ENCODE measurements at regions not wholly inside any gene's neighbourhood (a gene's known extent, or its start where the extent isn't known, plus 50 kb on each side); places are given as distances from the start of the nearest gene placed in this dataset.

GRCh38 chr18:22467760-22468553 lies 50.2 kb upstream of the CTAGE1 start:
- peak in 1 of 2 donors; percentile 96 for DNase-seq (ENCODE audit: low read depth in 1 of 2, low spot score in 1 of 2)
- no peaks in the 10 kb centered on the region for H3K27me3 ChIP-seq
- H3K9me3 ChIP-seq (ENCODE audit: low read depth) = no peaks in the 10 kb centered on the region
- TF ChIP-seq, protein P1, sequence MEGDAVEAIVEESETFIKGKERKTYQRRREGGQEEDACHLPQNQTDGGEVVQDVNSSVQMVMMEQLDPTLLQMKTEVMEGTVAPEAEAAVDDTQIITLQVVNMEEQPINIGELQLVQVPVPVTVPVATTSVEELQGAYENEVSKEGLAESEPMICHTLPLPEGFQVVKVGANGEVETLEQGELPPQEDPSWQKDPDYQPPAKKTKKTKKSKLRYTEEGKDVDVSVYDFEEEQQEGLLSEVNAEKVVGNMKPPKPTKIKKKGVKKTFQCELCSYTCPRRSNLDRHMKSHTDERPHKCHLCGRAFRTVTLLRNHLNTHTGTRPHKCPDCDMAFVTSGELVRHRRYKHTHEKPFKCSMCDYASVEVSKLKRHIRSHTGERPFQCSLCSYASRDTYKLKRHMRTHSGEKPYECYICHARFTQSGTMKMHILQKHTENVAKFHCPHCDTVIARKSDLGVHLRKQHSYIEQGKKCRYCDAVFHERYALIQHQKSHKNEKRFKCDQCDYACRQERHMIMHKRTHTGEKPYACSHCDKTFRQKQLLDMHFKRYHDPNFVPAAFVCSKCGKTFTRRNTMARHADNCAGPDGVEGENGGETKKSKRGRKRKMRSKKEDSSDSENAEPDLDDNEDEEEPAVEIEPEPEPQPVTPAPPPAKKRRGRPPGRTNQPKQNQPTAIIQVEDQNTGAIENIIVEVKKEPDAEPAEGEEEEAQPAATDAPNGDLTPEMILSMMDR (IDR thresholded peaks at IDR 0.05; ENCODE audit: low read depth, low read length) = no peak
- peak overlapping the region; percentile 98 for H3K27ac ChIP-seq
- H3K36me3 ChIP-seq = no peaks in the 10 kb centered on the region
- peaks cover 69% of the 10 kb centered on the region for H3K4me1 ChIP-seq (ENCODE audit: low read depth)
- H3K4me3 ChIP-seq = no peak overlapping the region

DNA sequence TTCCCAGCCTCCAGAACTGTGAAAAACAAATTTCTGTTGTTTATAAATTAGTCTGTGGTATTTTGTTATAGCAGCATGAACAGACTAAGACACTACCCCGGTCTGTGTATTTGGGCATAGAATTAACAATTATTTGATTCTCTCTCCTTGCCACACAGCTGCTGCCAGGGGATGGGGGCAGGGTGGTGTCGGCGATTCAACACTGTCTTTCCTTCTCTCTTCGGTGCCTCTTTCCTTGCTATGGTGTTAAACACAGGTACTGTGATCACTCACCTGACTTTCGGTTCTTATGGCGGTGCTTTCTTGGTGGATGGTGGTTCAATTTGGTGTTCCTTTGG lies 50.8 kb upstream of the CTAGE1 start:
- Histone ChIP-seq H3K4me3 (no peak overlapping the region), H3K36me3 (no peaks in the 10 kb centered on the region), H3K9me3 (ENCODE audit: low read depth) (no peaks in the 10 kb centered on the region), H3K4me1 (ENCODE audit: low read depth) (peaks cover 66% of the 10 kb centered on the region), H3K27ac (peak overlapping the region; percentile 98), H3K27me3 (no peaks in the 10 kb centered on the region)
- no peak for DNase-seq (ENCODE audit: low read depth in 1 of 2, low spot score in 1 of 2)
- TF ChIP-seq, protein P1 (IDR thresholded peaks at IDR 0.05; ENCODE audit: low read depth, low read length) = no peak

- Histone ChIP-seq H3K9me3 (ENCODE audit: low read depth) (no peaks in the 10 kb centered on the region), H3K4me3 (no peak overlapping the region), H3K36me3 (no peaks in the 10 kb centered on the region), H3K27ac (peak overlapping the region; percentile 98), H3K4me1 (ENCODE audit: low read depth) (peaks cover 66% of the 10 kb centered on the region), H3K27me3 (no peaks in the 10 kb centered on the region)
- TF ChIP-seq, protein P1 (IDR thresholded peaks at IDR 0.05; ENCODE audit: low read depth, low read length) = no peak
- no peak for DNase-seq (ENCODE audit: low read depth in 1 of 2, low spot score in 1 of 2)
Observed at GRCh38 chr18:22469061-22469734, 51.5 kb upstream of the CTAGE1 start.

DNA sequence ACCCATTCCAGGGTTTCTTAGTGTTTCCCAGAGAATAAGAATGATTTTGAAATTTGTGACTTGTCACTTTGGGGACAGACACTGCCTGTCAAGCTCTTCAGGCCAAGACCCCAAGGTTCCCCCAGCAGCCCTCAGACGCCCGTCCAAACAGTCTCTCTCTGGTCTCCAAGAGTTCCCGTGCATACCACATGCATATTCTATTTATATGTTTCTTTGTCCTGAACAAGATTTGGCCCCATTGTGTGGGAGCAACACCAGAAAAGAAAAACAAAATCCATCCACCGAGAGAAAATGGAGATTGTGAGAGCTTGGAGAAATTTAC lies 52.2 kb upstream of the CTAGE1 start:
- no peak overlapping the region for H3K4me3 ChIP-seq
- peak overlapping the region; percentile 98 for H3K27ac ChIP-seq
- H3K27me3 ChIP-seq = no peaks in the 10 kb centered on the region
- H3K9me3 ChIP-seq (ENCODE audit: low read depth) = no peaks in the 10 kb centered on the region
- no peaks in the 10 kb centered on the region for H3K36me3 ChIP-seq
- TF ChIP-seq, protein P1 (IDR thresholded peaks at IDR 0.05; ENCODE audit: low read depth, low read length) = no peak
- H3K4me1 ChIP-seq (ENCODE audit: low read depth) = peaks cover 66% of the 10 kb centered on the region
- DNase-seq (ENCODE audit: low read depth in 1 of 2, low spot score in 1 of 2) = no peak

- Histone ChIP-seq H3K27me3 (no peaks in the 10 kb centered on the region), H3K4me1 (ENCODE audit: low read depth) (peaks cover 66% of the 10 kb centered on the region), H3K9me3 (ENCODE audit: low read depth) (no peaks in the 10 kb centered on the region), H3K4me3 (no peak overlapping the region), H3K27ac (peak overlapping the region; percentile 98), H3K36me3 (no peaks in the 10 kb centered on the region)
- TF ChIP-seq, protein P1 (IDR thresholded peaks at IDR 0.05; ENCODE audit: low read depth, low read length) = no peak
- peak; percentile 31 to 62 for DNase-seq (ENCODE audit: low read depth in 1 of 2, low spot score in 1 of 2)
Observed at GRCh38 chr18:22470248-22471235, 52.8 kb upstream of the CTAGE1 start.
